GM21360 (cell line): ENCODE measurements at regions not wholly inside any gene's neighbourhood (a gene's known extent, or its start where the extent isn't known, plus 50 kb on each side); places are given as distances from the start of the nearest gene placed in this dataset.
"Not testable (repeated sequence)": the region's sequence is repeated elsewhere in the genome, so short reads cannot be mapped to it uniquely, and the experiment has no call there.

Source experiments
- ATAC-seq: cut with Tn5 transposase; IDR thresholded peaks from one replicate; pipeline ENCODE4 v1.9.1; 2021; ENCODE audit warnings: mild to moderate bottlenecking, moderate library complexity; ENCODE audit not compliant: unreplicated experiment

DNA sequence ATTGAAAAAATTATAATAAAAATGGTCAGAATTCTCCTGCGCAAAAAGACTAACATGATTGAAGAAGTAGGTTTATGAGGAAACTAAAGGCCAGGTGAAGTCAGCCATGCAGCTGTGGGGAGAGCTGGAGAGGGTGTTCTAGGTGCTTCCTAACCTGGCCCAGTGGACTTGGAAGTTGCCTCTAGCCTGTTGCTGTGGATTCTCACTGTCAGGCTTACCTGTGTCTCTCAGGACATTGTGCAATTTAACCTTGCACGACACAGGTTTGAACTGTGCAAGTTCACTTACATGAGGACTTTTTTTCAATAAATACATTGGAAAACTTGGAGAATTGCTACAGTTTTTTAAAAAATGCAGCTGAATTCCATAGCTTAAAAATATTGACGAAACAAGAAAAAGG lies 266.4 kb downstream of the CXCL12 start:
- ATAC-seq, result no peak

DNA sequence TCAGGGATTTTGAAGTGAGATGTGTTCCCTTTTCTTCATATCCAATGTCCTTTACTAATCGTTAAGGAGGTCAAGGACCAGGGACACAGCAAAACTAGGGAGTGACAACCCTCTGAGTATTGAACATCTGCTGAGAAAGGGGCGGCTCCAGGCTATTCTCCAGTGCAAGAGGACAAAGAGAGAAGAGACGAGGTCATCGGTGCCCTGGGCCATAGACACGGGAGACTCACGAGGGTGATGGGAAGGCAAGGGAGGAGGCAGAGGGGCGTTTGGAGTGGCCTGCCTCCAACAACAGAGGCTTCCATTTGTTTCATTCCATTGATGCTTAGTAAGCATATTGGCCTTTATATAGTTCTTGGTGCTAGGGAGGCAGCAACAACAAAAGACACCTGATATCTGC lies 268.4 kb downstream of the CXCL12 start:
- no peak for ATAC-seq

DNA sequence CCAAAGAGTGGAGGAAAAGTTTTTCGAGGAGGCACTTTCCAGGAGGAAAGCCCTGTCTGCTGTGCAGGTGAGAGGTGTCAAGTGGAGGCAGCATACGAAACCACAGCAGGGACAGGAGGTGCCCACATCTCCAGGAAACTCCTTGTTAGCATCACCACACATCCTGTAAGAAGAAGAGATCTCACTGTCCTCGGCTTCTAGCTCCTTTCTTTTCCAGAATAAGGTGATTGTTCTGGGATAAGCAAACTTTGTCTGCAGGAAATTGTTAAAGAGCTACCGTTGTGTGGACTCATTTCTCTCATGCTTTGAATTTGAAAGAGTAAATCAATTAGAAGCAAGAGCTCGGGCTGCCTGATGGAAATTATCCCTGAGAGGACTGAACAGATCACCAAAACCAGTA lies 269.4 kb downstream of the CXCL12 start:
- no peak for ATAC-seq

DNA sequence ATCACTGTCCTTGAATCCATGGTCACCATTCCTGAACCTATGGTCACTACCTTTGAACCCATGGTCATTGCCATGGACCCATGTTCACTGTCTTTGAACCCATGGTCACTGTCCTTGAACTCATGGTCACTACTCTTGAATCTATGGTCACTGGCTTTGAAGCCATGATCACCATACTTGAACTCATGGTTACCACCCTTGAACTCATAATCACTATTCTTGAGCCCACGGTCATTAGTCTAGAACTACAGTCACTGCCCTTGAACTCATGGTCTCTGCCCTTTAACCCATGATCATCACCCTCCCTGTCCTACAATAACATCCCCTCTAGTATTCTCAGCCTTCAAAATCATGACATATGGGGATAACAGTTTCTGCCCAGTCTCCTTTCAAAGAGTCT lies 270.5 kb downstream of the CXCL12 start:
- ATAC-seq, result no peak

DNA sequence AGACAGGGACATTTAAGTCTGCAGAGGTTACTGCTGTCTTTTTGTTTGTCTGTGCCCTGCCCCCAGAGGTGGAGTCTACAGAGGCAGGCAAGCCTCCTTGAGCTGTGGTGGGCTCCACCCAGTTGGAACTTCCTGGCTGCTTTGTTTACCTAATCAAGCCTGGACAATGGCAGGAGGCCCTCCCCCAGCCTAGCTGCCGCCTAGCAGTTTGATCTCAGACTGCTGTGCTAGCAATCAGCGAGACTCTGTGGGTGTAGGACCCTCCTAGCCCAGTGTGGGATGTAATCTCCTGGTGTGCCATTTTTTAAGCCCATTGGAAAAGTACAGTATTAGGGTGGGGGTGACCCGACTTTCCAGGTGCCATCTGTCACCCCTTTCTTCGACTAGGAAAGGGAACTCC lies 272.6 kb downstream of the CXCL12 start:
- ATAC-seq, result not testable (repeated sequence)

DNA sequence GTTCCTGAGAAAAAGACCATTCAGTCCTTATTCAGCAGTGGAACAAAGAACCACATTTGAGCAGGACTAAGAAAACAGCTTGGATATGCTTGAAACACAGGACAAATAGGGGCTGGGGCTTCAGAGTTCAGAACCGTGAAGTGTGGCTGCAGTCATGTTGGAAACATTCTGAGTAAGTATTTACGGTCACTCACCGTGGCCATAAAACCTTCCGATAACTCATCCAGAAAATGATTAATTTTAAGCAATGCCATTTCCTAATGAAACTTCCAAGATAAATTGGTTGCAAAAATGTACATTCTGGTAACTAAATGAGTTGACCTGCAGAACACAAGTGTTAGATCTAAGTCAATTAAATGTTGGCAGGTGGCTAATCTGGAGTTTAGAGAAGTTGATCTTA lies 279.2 kb downstream of the CXCL12 start:
- ATAC-seq, result no peak

DNA sequence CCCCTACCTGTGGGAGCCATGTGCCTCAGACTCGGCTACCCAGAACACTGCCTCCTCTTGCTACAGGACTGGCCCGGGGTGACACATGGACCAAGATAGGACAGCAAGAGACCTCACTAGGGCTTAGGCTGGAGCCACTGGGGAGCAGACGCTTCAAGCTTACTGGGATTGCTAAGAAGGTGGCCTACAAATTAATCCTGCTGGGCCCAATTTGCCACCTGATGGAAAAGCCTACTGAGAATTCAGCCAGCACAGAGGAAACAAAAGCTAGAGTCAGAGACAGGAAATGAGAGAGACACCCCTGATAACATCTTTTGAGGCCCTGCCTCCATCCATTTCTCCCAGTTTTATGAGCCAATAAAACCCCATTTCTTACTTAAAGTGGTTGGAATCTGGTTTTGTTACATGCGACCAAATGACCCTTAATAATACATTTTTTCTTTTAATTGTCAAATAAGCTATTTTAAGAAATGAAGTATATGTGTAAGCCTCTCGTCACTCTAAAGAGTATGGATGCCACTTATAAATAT lies 282.1 kb downstream of the CXCL12 start:
- ATAC-seq, result no peak

DNA sequence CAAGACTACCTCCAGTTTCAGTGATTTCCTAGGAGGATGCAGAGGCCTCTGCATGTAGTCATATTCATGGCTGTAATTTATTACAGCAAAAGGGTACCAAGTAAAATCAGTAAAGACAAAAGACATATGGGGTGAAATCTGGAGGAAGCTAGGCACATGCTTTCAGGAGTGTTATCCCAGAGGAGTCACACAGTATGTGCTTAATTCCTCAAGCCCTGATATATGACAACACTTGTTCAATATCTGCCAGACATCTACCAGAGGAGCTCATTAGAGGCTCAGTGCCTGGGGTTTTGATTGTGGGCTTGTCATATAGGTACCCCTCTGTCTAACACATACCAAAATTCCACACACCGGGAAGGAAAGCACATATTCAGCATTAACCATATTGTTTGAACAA lies 283.8 kb downstream of the CXCL12 start:
- ATAC-seq, result no peak

DNA sequence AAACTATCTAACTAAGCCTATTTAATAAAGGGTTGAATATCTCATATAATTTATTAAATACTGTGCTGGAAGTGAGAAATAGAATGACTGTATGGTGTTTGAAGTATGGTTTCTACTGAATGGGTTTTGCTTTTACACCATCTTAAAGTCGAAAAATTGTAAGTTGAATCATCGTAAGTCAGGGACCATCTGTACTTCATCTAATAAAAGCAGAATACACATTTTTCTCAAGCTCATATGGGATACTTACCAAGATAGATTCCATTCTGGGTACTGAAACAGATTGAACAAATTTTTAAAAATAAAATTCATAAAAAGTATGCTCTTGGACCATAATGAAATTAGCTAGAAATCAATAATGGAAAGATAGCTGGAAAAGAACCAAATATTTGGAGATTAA lies 285.4 kb downstream of the CXCL12 start:
- no peak for ATAC-seq

DNA sequence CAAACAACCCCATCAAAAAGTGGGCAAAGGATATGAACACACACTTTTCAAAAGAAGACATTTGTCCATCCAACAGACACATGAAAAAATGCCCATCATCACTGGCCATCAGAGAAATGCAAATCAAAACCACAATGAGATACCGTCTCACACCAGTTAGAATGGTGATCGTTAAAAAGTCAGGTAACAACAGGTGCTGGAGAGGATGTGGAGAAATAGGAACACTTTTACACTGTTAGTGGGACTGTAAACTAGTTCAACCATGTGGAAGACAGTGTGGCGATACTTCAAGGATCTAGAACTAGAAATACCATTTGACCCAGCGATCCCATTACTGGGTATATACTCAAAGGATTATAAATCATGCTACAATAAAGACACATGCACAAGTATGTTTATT lies 288.7 kb downstream of the CXCL12 start:
- ATAC-seq, result not testable (repeated sequence)

DNA sequence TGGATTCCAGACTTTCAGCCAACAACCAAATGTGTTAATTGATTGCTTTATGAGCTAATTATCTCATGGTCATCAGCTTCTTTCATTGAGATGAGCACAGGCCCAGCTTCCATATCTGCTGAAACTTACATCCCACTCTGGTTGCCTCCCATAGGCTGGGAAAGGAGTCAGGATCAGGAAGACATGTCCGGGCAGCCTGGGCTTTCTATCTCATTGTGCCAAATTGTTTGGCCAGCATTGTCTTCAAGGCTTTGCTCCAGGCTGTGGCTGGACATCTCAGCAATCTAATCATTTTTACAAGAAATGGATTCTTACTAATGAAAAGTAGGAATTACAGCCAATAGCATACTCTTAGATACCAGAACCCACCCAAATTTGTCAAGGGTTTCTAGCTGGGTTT lies 295.2 kb downstream of the CXCL12 start:
- ATAC-seq, result no peak

DNA sequence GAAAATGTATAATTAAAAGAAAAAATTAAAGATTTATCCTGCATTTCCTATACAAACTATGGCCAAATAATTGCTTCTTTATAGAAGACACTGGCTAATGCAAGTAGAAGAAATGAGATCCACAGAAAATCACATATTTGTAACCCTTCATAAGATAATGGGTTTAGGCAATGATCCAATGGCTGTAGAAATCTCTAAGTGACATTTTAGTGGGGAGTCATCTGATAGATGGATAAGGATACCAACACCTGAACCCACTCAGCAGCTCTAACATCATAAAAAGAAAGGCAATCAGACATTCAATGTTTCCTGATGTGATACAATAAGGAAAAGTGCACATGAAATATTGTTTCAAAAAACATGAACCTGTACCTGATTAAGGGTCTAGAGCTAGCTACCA lies 297.5 kb downstream of the CXCL12 start:
- ATAC-seq, result no peak

DNA sequence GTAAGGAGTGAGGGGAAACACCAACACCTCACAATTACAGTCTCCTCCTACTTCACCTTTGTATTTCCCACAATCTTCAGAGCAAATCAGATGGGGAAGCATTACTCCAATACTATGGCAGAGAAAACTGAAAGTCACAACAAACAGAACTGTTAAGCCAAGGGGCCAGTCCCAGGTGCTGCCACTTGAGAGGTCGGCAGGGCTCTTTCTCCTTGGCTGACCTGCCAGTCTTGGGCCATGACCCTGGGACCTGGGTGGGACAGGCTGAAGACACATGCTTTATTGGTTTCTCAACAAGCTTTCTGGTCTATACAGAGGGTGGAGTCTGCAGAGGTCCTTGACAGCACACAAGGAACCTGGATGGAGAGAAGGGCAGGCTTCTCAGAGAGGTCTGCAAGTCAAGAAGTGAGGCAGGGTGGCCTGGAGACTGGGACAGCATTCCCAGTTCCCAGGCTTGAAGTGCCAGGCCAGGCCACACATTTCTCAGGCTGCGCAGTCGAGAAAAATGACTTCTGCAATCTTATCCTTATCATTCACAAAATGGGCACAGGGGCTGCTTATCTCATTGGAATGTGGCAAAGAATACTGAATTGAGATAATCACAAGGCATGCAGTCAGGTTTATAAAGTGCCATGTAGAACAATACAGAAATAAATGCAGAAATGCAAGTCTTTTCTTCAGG lies 301.0 kb downstream of the CXCL12 start:
- no peak for ATAC-seq

DNA sequence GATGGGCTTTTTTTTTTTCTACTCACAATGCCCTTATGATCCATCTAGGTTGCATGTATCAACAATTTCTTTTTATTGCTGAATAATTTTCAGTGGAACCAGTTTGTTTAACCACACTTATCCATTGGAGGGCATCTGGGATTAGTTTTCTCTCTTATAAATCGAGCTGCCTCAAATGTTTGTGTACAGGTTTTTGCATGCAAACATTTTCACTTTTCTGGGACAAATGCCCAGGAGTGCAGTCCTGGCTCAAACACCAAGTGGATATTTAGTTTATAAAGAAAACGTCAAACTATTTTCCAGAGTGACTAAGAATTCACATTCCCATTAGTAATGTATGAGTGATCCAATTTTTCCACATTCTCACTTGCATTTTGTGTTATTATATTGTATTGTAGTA lies 313.4 kb downstream of the CXCL12 start:
- no peak for ATAC-seq

DNA sequence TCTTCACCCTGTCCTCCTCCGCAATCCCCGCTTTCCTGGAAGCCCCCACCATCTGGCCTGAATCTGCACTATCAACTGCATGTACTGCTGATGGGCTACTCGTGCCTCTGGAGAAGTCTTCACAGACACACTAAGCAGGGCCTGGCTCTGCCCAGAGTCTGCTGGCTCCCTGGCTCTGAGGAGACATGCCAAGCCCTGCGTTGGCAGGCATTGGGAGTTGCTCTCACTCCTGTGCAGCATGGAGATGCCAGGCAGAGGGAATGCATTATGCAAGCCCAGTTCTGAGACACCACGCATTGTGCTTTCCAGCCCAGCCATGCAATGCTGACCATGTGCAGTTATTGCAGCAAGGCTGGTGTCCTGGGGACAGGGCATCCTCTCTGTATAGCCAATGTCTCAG lies 314.6 kb downstream of the CXCL12 start:
- no peak for ATAC-seq

DNA sequence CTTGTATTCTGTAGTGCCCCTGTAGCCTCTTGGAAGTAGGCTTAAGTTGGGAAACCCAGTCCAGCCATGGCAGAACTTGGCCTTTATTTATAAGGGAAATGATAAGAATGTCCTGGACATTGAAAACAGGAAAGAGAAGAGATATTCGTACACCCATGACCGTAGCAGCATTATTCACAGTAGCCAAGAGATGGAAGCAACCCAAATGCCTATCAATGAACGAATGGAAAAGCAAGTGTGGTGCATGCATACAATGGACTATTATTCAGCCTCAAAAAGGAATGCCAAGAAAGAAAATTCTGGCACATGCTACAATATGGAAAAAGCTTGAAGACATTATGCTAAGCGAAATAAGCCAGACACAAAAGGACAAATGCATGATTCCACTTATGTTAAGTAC lies 315.3 kb downstream of the CXCL12 start:
- no peak for ATAC-seq

DNA sequence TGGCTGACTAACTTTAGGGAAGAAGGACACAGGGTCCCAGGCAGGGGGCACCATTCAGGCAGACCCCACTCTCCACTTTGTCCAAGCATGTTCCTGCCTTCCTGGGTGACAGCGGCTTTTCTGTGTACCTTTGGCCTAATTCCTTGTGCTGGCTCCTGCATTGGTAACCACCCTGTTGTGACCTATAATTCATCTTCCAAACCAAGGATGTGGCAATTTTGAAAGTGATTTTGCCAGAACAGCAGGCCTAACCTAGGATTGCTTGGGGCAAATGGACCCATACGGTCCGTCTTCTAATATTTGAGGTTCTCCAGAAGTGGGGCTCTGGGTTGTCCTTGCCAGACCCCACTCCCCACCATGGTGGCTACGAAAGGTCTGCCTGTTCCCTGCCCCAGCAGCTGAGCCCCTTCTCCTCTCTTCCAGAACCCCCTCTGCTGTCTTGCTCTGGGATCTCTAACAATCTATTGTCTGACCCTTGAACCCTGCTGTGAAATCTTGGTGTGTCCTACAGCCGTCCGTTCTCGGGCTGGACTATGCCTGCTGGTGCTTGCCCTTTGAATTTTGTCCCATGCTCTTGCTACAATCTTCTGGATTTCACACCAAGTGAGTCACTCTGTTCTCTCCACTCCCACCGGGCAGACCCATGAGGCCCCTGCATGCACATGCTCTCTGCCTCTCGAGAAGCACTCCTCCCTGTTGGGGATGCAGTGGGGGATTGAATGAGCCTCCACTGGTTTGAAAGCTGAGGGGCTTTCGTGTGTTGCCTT lies 316.0 kb downstream of the CXCL12 start:
- ATAC-seq, result no peak

DNA sequence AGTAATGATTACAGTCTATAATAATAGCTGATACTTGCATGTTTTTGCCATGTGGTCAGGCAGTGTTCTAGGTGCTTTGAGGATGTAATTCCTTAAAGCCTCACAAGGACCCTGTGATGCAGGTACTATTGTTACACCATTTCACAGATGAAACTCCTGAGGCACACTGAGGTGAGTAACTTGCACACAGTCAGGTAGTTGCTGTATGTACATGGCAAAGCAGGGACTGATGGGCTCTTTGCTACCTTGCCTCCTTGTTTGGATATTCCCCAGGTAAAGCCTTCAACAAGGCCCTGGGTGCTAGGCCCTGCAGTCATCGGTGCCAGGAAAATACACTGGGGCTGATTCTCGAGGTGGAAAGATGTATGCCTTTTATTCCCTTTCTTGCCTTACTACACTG lies 317.5 kb downstream of the CXCL12 start:
- no peak for ATAC-seq

DNA sequence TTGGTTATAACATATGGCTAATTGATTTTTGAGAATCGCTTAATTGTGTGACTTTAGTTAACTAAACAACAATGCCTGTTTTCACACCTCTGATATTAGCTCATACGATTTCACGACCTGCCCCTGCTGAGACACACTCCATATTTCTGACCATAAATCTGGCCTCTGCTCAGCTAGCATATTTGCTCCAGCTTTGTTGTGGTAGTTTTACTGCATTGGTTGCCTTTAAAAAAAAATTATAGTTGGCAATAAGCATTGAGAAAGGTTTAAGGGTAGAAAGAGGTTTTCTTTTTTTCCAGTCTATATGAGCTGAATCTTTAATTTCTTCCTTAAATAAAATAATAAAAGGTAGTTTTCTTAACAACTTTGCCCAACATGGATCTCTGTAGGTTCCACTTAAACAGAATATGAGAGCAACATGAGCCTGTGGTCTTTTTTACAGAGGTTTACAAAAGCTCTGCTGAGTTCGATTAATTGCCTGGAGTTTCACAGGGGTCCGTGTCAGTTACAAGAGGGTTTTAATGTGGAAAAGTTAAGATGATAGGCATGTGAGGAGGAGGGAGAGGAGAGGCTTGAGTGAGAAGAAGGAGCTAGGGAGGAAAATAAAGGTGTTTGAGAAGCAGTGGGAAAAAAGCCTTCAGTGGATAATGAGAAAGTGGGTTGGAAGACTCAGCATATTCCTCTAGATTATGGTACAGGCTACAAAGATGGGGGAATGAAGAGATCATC lies 318.2 kb downstream of the CXCL12 start:
- ATAC-seq, result no peak

DNA sequence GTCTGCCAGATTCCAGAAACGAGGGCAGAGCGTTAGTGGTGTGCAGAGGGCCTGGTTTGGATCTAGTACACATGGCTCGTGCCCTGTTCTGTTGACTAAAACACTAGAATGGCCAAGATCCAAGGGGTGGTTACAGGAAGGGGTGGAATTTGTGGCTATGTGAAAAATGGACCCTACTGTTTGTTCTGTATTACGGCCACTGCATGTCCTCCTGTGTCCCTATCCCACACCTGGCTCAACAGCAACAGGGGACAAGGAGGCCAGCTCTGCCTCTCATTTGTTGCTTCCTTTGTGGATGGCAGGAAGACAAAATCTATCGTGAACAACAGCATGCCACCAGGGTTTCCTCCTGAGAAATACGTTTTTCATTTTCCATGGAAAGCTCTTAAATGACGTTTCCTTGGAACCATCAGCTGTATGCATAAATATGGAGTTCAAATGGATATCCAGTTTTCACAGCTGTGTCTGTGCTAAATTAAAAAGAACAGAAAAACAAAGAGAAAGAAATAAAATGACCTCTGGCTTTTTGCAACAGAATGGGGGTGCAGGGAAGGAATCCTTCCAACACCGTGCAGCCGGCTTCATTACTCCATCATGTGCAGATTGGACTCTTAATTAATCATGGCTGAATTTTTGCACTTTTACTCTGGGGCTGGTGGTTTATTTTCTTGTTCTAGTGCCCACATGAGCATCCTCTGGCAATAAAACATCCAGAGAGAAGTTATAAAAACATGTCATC lies 318.9 kb downstream of the CXCL12 start:
- ATAC-seq, result no peak
